ENCODE measurements at regions not wholly inside any gene's neighbourhood (a gene's known extent, or its start where the extent isn't known, plus 50 kb on each side); places are given as distances from the start of the nearest gene placed in this dataset.

GRCh38 chr7:19381321-19381720 is 236.1 kb upstream of the FERD3L start:
- dilution Hi-C loops (cut with HindIII; ENCODE audit: low sequenced_read_pairs, unreplicated experiment) (no loop called here), in situ Hi-C loops (cut with MboI; ENCODE audit: low sequenced_read_pairs) (no loop called here), intact Hi-C loops (cut with micrococcal nuclease) (no loop called here)
- no peaks in the 10 kb centered on the region for H3K9me1 ChIP-seq (ENCODE audit: insufficient read depth, low read length)
- H3K27me3 ChIP-seq (ENCODE audit: control insufficient read depth, insufficient read depth, low read length) = no peaks in the 10 kb centered on the region
- H3K4me3 ChIP-seq (ENCODE audit: insufficient read depth, low read depth, low read length) = no peak overlapping the region
- no peak overlapping the region for H4K91ac ChIP-seq (ENCODE audit: insufficient read depth, low read depth, low read length)
- no peak overlapping the region for H2AFZ ChIP-seq (replicated peaks; ENCODE audit: low read length, poor library complexity)
- H3K14ac ChIP-seq (replicated peaks; ENCODE audit: low read depth, low read length) = no peak overlapping the region
- H3K4ac ChIP-seq (ENCODE audit: low read depth, low read length) = no peak overlapping the region
- no peak overlapping the region for H4K8ac ChIP-seq (ENCODE audit: low read depth in 2 of 2, low read length in 2 of 2)
- ChIA-PET POLR2A (ENCODE audit: unreplicated experiment) (no interaction called here), CTCF (interaction anchor here (0.7 kb wide), 1 partner anchor 103 kb away, joined by 3 read pairs; no protein-coding TSS in a partner anchor)
- H2BK15ac ChIP-seq (ENCODE audit: low read depth, low read length) = no peak overlapping the region
- H3K4me1 ChIP-seq (ENCODE audit: control insufficient read depth, insufficient read depth, low read length) = peaks cover 4% of the 10 kb centered on the region; the same call in 1 of the 2 replicates
- H3K18ac ChIP-seq (ENCODE audit: low read depth, low read length) = no peak overlapping the region
- H2AK5ac ChIP-seq (ENCODE audit: low read depth, low read length) = no peak overlapping the region
- DNase-seq (peak; percentile 36), ATAC-seq (ENCODE audit: low read depth) (no peak)
- H3K9ac ChIP-seq (ENCODE audit: low read depth, low read length) = no peak overlapping the region
- no TSS peak for BruUV-seq (replicated peaks)
- H2BK5ac ChIP-seq (ENCODE audit: low read depth, low read length, poor library complexity, severe bottlenecking) = no peak overlapping the region
- H2BK20ac ChIP-seq (ENCODE audit: low read depth, low read length) = no peak overlapping the region
- H3K23ac ChIP-seq (ENCODE audit: low read depth, low read length) = no peak overlapping the region
- TF ChIP-seq RCOR1 (IDR thresholded peaks at IDR 0.05; ENCODE audit: insufficient replicate concordance, low read length) = no peak
- no peak for TF ChIP-seq MAFK (IDR thresholded peaks at IDR 0.05; ENCODE audit: low read depth, low read length)
- TF ChIP-seq CTCF (conservative IDR thresholded peaks at IDR 0.05; ENCODE audit: low read depth, low read length) = no peak
- no peak for TF ChIP-seq USF2 (IDR thresholded peaks at IDR 0.05; ENCODE audit: low read depth, low read length)
- no peak for TF ChIP-seq FOS (IDR thresholded peaks at IDR 0.05; ENCODE audit: low read depth, low read length)
- TF ChIP-seq NFE2L2 (IDR thresholded peaks at IDR 0.05; ENCODE audit: low read depth, low read length) = no peak
- TF ChIP-seq ELK1 (IDR thresholded peaks at IDR 0.05; ENCODE audit: borderline replicate concordance, low read depth, low read length) = no peak
- no peak for TF ChIP-seq SMC3 (IDR thresholded peaks at IDR 0.05; ENCODE audit: low read depth, low read length)
- TF ChIP-seq MAZ (IDR thresholded peaks at IDR 0.05; ENCODE audit: borderline replicate concordance, low read depth, low read length) = no peak
- no peak for TF ChIP-seq RFX5 (IDR thresholded peaks at IDR 0.05; ENCODE audit: low read depth, low read length)
- TF ChIP-seq CHD1 (IDR thresholded peaks at IDR 0.05; ENCODE audit: low read depth, low read length) = no peak
- no peak for TF ChIP-seq RAD21 (IDR thresholded peaks at IDR 0.05; ENCODE audit: low read length)
- no peak for TF ChIP-seq MXI1 (IDR thresholded peaks at IDR 0.05; ENCODE audit: borderline replicate concordance, low read depth, low read length)
- TF ChIP-seq BHLHE40 (IDR thresholded peaks at IDR 0.05; ENCODE audit: low read depth, low read length) = no peak
- no peak overlapping the region for H2BK120ac ChIP-seq (ENCODE audit: low read depth, low read length)
- H4K5ac ChIP-seq (ENCODE audit: low read depth, low read length) = no peak overlapping the region
- 0 out of 4 replicates have a peak, but pooled peaks cover 0 to 2% of the 10 kb centered on the region in 2 experiments for H3K79me1 ChIP-seq (ENCODE audit: low read depth in 1 of 2, low read length in 2 of 2)
- no peak overlapping the region for H2AK9ac ChIP-seq (replicated peaks; ENCODE audit: low read depth, low read length, poor library complexity)
- H3K4me2 ChIP-seq (ENCODE audit: low read depth, low read length) = no peak overlapping the region
- H4K20me1 ChIP-seq (ENCODE audit: insufficient read depth, low read length) = no peaks in the 10 kb centered on the region
- no peak overlapping the region for H3K56ac ChIP-seq (ENCODE audit: extremely low read depth, insufficient read depth, low read length)
- no CpG with 5 or more reads among the region's 1 CpG for WGBS, 2 experiments (ENCODE audit: extremely low coverage in 2 of 2, insufficient read length in 1 of 2)
- no peaks in the 10 kb centered on the region for H3K9me3 ChIP-seq (ENCODE audit: control insufficient read depth, insufficient read depth, low read length)
- no peak overlapping the region for H3K27ac ChIP-seq (ENCODE audit: insufficient read depth, low read length)
- H3K36me3 ChIP-seq (ENCODE audit: control insufficient read depth, insufficient read depth, low read length) = no peaks in the 10 kb centered on the region
